ENCODE measurements at regions not wholly inside any gene's neighbourhood (a gene's known extent, or its start where the extent isn't known, plus 50 kb on each side); places are given as distances from the start of the nearest gene placed in this dataset.
"Not testable (repeated sequence)": the region's sequence is repeated elsewhere in the genome, so short reads cannot be mapped to it uniquely, and the experiment has no call there.

GRCh38 chr4:137394018-137394417 is 138.3 kb downstream of the PCDH18 start:
- no peak for DNase-seq (ENCODE audit: low read depth in 3 of 3)

DNA sequence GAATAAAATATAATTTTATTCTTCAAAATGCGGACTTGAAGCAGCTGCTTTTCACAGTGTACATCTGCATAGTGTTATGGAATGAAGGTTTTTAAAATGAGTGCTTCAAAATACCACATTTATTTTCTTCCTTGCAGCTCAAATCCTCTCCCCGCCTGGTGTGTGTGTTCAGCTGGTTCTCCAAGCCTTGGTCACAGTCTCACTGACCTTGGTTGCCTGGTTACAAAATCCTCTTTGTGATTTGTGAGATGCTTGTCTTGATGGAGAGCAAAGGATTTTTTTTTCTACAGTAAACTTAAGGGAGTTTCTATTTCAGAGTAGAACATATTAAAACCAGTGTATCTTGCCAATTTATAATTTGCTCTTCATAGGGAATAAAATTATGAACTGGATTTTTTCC is 139.2 kb downstream of the PCDH18 start:
- DNase-seq (ENCODE audit: low read depth in 3 of 3), result no peak

- no peak for DNase-seq (ENCODE audit: low read depth in 3 of 3)
Observed at GRCh38 chr4:137390707-137391106, 141.6 kb downstream of the PCDH18 start.

DNA sequence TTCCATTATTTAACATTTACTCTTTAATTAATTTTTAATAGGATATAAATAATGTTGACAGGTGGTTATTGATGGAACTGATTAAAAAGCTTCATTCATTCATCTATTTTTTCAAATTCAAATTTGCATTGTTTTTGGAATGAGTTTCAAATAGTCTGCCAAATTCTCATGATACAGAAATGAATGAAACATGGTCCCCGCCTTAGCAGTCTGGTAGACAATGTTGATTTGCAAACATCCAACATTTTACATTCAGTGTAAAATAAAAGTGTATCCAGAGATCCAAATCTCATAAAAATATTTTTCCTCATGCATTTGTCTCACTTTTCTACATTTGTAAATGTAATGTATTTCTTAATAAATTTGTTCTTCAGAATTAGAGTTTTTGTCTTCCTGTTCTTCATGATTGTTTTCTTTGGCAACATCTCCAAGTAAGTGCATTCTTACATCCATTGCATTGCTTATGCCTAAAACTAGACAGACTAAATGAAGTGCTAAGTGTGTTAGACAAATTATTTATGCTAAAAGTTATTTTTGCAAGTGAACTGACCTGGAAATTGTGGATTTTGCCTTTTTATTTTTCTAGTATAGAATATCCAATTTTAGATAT is 142.3 kb downstream of the PCDH18 start:
- DNase-seq (ENCODE audit: low read depth in 3 of 3), result no peak

DNA sequence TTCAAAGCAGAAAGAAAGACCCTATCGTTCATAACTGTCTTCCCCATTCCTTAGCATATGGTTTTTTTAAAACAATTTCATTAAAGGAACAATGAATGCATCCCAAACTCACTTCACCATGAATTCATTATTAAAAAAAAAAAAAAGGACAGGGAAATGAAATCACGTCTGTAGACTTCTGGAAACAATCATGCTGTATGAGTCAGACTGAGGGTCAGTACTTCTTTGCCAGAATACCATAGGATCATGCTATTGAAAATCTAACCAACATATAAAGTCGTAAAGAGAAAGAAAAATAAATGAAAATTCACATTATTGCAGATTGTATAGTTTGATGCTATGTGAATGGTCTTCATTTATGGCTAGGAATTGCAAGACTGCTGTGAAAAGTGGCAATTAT is 144.4 kb downstream of the PCDH18 start:
- DNase-seq (ENCODE audit: low read depth in 3 of 3), result no peak

DNA sequence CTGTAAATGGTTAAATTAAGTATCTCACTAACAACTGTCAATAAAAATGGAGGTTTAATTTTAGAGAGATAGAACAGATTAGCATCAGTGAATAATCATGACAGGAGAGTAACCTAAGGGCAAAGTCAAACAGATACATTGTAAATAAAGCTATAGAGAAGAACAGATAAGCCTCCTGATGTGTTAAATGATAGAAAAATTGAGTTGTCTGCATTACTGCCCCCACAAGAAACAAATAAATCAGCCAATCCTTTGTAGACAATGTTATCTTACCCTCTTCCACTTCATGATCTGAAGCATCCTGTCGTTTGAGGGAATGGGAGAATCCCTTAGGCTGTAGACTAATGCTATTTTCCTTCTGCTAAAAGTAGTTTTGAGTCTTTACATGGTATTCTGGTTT is 147.8 kb downstream of the PCDH18 start:
- DNase-seq (ENCODE audit: low read depth in 3 of 3), result no peak

GRCh38 chr4:137378821-137379220 is 153.5 kb downstream of the PCDH18 start:
- DNase-seq (ENCODE audit: low read depth in 3 of 3), result no peak

GRCh38 chr4:137378393-137378792 is 153.9 kb downstream of the PCDH18 start:
- no peak for DNase-seq (ENCODE audit: low read depth in 3 of 3)

- DNase-seq (ENCODE audit: low read depth in 3 of 3), result no peak
Observed at GRCh38 chr4:137376312-137376711, 156.0 kb downstream of the PCDH18 start.

DNA sequence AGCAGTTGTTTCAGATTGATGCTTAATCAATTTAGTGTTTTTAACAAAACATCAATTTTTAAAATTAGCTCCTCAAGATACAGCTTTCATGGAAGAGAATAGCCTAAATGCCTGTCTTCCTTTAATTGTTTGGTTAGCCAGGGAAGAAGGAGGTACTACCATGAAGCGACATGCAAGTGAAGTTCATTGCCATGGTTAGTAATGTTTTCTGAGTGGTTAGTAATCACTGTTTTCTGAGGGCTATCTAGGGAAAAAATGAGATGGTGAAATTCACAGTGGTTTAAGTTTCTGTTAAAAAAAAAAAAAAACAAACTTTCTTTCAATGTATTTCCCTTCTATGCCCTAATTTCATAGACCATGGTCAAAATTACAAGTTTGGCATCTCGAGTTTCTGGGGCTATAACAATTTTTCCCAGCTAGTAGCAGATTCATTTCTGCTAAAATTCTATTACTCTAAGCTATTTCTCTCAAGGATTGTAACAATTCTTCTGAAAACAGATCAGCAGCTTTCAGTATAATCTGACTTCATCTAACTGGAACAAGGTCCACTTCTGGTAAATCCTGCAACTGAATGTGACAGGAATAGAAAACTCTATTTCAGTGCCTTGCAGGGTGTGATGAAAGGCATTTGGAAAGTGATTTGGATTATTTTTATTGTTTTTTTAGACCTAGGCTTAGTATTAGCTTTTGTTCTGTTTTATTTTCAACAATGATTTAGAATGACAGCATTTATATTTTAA is 157.0 kb downstream of the PCDH18 start:
- DNase-seq (ENCODE audit: low read depth in 3 of 3), result no peak

- no peak for DNase-seq (ENCODE audit: low read depth in 3 of 3)
Observed at GRCh38 chr4:137370679-137371078, 161.6 kb downstream of the PCDH18 start.

- no peak for DNase-seq (ENCODE audit: low read depth in 3 of 3)
Observed at GRCh38 chr4:137370206-137370633, 162.1 kb downstream of the PCDH18 start.

DNA sequence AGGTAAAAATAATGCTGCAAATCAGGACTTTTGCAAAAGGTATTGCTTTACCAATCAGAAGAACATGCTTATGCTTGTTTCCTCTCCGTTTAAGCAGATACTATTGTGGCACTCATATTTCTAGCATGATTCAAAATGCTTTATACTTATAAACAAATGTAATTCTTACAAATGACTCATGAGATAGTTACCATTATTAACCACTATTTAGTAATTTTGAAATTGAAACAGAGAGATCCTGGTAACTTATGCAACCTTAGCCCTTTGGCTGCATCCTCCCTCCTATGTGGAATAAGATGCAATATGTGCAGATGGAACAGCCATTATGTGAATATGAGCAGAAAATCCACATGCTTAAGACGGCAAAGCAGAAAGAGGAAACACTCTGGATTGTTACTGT is 164.7 kb downstream of the PCDH18 start:
- no peak for DNase-seq (ENCODE audit: low read depth in 3 of 3)

DNA sequence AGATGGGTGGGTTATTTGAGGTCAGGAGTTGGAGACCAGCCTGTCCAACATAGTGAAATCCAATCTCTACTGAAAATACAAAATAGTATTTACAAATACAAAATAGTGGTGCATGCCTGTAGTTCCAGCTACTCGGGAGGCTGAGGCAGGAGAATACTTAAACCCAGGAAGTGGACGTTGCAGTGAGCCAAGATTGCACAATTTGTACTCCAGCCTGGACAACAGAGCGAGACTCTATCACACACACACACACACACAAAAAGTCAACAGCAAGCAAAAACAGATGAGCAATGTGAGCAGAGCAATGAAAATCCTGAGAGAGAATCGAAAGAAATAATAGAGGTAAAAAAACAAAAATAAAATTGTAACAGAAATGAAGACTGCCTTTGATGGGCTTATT is 168.8 kb downstream of the PCDH18 start:
- DNase-seq (ENCODE audit: low read depth in 3 of 3), result no peak

DNA sequence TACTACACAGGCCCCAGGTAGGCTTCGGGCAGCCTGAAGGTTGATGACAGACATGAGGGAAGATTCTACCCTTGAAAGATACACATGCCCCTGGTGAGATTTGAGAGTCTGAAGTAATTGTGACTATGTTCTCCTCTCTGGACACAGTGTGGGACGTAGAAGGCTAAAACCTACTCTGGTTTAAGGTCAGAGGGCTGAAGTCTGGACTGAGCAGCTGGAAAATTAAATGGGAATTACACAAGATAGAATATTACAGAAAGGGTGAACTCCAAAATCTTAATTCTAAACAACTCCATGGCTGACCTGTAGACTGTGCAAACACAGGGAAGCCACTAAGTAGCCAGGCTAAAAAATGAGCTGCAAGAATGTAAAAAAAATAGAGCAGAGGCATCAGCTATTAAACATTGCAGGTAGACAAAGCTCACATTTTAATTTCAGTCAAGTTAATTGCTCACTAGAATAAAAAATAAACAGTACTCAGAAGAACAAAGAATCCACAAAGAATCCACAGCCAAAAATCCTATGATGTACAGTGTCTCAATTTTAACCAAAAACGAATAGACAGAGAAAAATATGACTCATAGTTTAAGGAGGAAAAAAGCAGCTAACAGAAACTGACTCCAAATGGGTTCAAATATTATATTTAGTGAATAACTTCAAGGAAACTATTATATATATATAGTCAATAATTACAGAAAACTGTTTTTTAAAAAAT is 170.4 kb downstream of the PCDH18 start:
- no peak for DNase-seq (ENCODE audit: low read depth in 3 of 3)

- DNase-seq (ENCODE audit: low read depth in 3 of 3), result no peak
Observed at GRCh38 chr4:137360761-137361160, 171.5 kb downstream of the PCDH18 start.

- no peak for DNase-seq (ENCODE audit: low read depth in 3 of 3)
Observed at GRCh38 chr4:137359691-137360315, 172.5 kb downstream of the PCDH18 start.

- not testable (repeated sequence) for DNase-seq (ENCODE audit: low read depth in 3 of 3)
Observed at GRCh38 chr4:137354562-137354961, 177.7 kb downstream of the PCDH18 start.

DNA sequence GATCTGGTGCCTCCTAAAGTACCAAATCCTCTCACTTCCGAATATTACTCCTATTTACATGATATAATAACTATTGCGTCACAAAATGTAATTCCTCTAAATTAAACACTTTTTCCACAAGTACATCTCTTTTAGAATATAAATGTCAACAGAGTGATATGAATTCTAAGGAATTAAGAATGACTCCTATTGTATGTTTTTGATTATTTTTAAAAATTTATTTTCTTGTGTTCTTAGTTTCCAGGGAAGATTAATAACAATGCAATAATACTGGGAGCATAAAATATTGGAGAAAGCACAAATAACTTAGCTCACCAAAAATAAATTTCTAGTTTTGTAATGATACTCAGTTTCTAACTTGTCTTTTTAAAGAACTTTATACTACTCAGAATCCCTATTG is 184.9 kb downstream of the PCDH18 start:
- DNase-seq (ENCODE audit: low read depth in 3 of 3), result no peak

- DNase-seq (ENCODE audit: low read depth in 3 of 3), result no peak
Observed at GRCh38 chr4:137345597-137345996, 186.7 kb downstream of the PCDH18 start.

DNA sequence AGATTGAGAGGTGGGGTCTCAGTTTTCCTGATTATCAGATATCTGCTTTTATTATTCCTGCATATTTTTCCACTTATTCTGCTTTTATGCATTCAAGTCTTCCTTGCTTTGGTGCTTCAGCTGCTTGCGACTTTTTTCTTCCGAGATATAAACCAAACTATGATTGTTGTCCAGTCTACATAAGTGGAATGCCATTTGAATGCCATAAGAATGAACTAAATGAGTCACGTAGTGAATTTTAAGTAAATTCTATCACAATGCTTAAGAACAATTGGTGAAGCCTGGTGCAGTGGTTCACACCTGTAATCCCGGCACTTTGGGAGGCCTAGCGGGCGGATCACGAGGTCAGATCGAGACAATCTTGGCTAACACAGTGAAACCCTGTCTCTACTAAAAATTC is 189.1 kb downstream of the PCDH18 start:
- DNase-seq (ENCODE audit: low read depth in 3 of 3), result no peak

GRCh38 chr4:137333031-137333430 is 199.3 kb downstream of the PCDH18 start:
- no peak for DNase-seq (ENCODE audit: low read depth in 3 of 3)

DNA sequence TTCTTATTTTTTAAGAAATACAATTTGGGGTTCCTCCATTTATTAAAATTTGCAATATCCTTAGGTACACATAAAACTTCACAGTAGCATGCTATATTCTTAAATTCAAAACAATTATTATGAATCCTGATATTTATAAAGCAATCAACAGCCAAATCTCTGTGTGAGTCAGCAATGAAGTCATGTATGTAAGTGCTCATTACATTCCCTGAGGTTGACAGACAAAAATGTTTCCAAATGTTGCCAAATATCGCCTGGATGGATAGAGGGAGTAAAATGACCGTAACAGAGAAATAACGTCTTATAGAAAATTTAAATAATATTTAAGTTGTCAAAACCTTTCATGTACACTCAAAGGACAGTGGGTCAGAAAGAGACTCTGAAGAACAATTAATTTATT is 220.0 kb downstream of the PCDH18 start:
- DNase-seq (ENCODE audit: low read depth in 3 of 3), result no peak
